Stimulated activated CD8-positive, alpha-beta memory T cell treated with anti-CD3 and anti-CD28 coated beads, Interleukin-7, amount 100 ng/mL, for 1 hour (primary cell): ENCODE measurements at regions not wholly inside any gene's neighbourhood (a gene's known extent, or its start where the extent isn't known, plus 50 kb on each side); places are given as distances from the start of the nearest gene placed in this dataset.

ENCODE experiments used
- DNase-seq, 2 donors: peaks; one replicate each; pipeline ENCODE4 v3.0.0-alpha.2; 2020; ENCODE audit warnings: low read depth in 2 of 2

DNA sequence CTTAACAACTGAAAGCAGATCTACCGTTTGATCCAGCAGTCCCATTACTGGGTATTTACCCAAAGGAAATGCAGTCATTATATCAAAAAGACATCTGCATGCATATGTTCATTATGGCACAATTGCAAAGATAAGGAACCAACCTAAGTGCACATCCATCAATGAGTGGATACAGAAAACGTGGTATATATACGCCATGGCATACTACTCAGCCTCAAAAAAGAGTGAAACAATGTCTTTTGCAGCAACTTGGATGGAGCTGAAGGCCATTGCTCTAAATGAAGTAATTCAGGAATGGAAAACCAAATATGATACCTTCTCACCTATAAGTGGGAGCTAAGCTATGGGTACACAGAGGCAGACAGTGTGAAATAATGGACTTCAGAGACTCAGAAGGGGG lies 169.3 kb downstream of the ZBTB18 start:
- DNase-seq, result no peak

DNA sequence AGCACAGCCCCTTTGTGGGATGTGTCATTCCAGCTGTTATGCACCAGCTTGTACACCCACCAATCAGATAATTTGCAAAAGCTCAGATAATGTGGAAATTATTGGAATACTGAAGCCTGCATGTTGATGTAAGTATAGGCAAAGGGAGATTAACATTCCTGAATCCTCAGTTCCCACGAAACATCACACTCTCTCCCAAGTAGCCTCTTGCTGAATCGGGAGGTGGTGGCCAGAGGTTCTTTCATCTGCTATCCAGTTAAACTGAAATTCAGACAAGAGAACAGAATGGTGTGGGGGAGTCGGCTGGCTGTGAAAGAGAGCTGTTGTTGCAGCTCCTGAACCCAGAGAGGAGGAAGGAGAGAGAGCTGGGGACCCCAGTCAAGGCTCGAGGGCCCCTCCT lies 170.9 kb downstream of the ZBTB18 start:
- no peak for DNase-seq

DNA sequence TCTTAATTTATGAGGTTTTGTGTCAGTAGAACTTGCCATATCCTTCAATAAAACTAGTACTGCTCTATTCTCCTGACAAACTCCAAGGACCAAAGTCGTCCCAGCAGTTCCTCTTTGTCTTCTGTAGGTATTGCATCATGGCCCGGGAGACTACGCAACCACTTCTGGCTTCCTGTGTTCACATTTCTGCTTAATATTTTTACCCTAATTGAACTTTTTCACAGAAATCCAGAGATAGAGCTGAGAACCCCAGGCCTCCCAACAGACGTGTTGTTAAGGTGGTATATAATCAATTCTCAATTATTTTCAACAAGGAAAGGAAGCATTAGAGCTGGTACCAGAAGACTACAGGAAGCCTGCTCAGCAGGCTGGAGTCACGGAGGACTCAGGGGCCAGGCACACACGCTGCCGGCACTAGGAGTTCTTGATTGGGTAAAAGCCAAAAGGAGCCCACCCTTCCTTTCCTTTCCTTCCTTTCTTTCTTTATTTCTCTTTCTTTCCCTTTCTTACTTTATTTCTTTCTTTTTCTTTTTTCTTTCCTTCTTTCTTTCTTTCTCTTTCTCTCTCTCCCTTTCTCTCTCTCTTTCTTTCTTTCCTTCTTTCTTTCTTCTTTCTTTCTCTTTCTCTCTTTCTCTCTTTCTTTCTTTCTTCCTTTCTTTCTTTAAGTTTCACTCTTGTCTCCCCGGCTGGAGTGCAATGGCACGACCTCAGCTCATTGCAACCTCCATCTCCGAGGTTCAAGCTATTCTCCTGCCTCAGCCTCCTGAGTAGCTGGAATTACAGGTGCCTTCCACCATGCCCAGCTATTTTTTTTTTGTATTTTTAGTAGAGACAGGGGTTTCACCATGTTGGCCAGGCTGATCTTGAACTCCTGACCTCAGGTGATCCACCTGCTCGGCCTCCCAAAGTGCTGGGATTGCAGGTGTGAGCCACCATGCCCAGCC lies 173.7 kb downstream of the ZBTB18 start:
- DNase-seq, result no peak

DNA sequence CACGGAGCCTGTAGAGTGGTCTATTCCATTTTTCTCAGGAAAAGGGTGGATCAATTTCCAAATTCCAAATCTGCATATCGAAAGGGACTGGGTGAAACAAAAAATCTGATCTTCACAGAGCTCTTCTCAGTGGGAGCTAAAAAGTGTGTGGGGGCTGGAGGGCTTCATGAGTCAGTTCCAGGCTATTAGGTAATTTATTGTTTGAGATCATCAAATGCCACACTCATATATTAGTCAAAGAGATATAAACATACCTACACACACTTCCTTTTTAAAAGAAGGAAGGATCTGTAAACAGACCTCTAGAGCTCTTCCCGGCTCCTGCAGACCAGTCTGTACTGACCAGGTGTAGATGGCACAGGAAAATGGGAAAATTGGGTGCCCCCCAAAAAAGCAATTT lies 175.4 kb downstream of the ZBTB18 start:
- DNase-seq, result no peak

DNA sequence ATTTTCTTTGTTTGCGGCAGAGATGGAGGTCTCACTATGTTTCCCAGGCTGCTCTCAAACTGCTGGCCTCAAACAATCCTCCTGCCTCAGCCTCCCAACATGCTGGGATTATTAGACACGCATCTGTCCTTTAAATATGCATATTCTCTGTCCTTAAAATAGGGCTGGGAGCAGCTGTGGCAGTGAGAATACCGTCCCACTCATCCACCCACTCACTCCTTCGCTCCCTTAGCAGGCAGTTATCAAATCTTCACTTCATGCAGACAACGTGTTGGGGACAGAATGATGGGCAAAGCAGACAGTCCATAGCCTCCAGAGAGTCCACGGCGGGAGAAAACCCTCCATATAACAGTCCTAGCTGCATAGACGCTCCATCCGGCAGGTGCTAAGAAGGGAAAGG lies 179.4 kb downstream of the ZBTB18 start:
- DNase-seq, result no peak

DNA sequence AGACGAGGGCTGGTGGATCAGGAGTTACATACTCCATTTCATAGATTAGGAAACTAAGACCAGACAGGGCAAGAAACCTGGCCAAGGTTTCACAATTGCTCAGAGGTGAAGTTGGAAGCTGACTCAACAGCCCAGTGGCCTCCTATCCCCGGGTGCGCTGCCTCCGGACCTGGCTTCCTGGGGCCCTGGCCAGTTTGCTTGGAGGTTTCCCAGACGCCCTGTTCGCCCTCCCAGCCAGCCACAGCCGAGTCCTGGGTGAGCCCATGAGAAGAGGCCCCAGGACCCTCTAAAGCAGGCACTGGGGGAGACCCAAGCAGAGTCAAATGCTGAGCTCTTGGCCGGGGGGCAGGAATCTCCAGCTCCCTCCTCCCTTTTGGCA lies 180.1 kb downstream of the ZBTB18 start:
- DNase-seq, result no peak

DNA sequence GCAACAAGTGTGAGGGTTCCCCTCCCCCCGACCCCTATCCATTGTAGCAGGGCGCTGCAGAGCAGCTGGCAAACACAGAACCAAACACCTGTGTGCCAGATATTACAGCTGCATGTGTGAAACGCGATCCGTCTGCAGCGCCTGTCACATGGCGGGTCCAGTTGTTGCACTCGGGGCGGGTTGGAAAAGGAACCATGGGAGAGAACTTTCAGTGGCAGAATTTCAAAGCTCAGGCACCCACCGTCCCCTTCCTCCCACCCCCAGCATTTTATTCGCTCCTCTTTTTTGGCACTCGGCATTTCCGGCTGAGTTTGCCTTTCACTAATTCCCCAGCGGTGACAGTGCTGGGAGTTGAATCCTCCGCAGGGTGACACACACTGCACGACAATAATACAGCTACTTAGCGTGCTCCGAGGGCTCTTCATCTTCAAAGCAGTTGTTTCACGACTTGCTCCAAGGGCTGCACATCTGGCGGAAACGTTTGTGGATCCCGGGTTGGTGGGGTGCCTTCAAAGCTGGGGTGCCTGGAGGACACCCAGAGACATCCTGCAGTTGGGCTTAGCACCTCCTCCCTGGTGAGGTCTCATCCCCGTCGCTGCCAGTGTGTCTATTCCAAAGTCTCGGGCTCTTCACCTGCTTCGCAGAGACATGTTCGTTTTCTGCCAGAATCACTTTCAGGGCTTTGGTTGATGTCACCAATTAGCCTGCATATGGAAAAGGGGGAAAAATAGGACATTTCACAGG lies 180.7 kb downstream of the ZBTB18 start:
- no peak for DNase-seq

DNA sequence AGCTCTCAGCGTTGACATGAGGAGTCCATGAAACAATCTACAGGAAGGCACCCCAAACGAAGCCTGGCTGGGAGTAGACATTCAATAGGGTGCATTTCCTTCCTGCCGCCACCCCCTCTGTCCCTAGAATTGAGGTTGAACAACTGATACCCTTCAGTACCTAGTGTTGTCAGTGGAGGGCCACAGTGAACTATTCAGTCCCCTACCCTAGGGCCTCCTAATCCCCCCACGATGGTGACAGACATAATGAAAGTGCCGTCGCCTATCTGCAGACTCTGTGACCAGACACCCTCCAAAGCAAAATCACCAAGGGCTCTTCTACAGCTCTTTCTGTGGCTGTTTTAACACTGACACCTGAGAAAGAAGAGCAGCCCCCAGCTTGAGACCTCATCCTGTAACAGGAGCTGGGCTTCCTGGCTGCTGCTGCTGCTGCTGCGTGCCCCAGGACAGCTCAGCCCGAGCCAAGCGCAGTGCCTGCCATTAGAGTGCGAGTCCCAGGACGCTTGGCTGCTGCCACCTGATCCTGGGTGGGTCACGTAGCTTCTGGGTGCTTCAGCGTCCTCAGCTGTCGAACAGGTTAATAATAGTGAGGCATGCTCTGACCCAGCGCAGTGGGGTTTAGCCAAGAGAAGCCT lies 183.0 kb downstream of the ZBTB18 start:
- DNase-seq, result no peak

DNA sequence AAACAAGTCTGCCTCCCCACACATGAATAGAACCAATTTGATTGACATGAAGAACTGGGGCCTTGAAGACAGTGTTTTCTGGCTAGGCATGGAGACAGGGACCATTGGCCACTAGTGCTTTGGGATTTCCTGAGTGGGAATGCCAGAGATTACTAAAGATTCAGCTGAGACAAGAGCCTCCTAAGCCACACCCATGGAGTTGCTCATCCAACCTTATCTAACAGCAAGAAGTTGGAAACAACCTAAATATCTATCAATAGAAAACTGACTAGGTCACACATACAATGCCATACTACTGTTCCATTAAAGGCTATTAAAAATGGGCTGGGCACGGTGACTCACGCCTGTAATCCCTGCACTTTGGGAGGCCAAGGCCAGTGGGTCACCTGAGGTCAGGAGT lies 184.1 kb downstream of the ZBTB18 start:
- DNase-seq, result no peak

DNA sequence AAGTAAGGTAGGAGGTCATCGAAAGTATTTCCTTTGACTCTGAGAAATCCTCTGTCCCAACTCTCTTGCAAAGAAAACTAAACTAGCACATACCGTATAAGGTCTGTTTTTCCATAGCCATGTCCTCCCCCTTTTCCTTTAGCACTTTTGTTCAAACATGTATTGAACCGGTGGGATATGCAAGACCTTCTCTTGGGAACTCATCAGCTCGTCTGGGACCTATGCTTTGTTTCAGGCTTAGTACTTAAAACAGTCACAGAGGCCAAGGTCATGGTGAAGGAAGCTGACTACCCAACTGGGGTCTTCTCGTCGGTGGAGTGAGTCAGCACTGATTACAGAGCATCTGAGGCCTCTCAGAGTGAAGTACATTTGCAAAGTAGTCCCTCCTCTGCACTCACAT lies 185.0 kb downstream of the ZBTB18 start:
- DNase-seq, result no peak

DNA sequence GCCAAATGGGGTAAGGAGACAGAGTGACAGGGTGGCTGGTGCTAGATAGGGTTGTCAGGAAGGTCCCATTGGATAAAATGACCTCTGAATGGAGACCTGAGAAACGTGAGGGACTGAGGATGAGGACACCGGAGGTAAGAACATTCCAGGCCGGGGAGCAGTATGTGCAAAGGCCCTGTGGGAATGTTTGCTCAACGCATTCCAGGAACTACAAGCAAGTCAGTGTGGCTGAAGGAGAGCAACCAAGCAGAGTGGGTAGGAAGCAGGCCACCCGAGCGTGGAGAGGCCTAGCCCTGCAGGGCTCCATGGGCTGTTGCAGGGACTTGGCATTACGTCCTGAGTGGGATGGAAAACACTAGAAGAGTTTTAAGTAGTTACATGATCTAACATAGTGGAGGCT lies 185.6 kb downstream of the ZBTB18 start:
- no peak for DNase-seq

DNA sequence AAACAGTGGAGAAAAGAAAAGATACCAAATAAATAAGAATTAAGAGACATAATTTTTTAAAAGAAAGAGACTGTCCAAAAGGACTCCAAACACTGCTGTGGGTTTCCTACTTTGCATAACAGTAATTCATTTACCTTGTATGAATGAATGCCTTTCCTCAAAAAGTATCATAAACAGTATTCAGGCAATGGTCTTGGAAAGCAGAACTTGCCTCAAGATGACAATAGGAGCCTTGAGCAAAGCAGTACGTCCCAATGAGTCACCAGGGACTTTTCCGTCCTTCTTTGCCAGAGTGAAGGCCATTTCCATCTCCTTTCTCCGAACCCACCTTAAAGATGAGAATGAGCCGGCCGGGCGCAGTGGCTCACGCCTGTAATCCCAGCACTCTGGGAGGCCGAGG lies 186.4 kb downstream of the ZBTB18 start:
- DNase-seq, result no peak

DNA sequence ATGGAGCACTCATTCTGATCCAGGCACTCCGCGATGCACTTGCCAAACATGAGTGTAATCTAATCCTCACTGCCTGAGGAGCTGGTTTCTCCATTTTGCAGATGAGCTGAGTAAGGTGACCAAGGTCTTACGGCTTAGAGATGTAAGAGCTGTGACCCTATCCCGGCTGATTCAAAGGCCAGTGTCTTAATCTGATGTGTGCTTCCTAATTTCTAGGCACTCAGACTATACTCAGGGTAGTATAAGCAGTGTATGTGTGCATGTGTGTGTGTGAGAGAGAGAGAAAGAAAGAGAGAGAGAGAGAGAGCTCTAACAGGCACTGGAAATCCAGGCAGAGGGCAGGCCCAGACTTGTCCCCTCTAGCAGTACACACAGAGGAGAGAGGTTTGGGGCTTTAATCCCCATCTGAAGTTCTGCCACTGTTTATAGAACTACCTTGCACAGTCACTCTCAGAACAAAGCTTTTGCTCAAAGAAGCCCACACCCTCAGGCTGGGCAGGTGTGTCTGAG lies 188.2 kb downstream of the ZBTB18 start:
- DNase-seq, result no peak

DNA sequence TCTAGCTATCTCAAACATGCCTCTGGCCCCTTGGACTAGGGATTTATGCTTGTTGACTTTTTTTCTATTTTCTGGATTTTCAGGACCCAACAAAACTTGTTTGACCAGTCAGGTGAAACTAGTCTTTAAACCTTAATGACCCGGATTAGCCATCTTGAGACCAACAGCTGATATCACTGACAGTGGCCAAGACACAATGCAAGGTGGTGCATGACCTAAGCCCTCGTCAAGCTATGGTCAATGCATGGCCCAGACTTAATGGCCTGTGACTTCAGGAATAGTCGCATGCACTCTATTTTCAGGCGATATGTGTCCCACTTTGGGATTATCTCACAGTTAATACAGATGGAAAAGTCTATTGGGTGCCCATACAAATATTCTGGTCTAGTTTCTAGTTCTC lies 190.4 kb downstream of the ZBTB18 start:
- DNase-seq, result no peak

DNA sequence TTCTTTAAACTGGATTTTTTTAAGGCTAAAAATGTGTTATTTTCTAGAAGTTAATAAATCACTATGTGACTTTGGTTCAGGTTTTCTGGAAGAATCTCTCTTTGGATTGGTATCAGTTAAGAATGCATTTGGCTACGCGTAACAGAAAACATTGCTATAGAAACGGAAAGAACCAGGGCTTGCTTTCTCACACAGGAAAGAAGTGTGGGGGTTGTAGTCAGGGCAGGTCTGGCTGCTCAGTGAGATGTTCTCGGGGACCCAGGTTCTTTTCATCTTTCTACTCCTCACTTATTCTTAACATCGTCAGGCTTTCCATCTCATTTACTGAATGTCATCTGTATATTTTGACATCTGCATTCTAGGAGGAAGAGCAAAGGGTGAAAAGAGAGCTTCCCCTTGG lies 191.4 kb downstream of the ZBTB18 start:
- DNase-seq, result no peak

DNA sequence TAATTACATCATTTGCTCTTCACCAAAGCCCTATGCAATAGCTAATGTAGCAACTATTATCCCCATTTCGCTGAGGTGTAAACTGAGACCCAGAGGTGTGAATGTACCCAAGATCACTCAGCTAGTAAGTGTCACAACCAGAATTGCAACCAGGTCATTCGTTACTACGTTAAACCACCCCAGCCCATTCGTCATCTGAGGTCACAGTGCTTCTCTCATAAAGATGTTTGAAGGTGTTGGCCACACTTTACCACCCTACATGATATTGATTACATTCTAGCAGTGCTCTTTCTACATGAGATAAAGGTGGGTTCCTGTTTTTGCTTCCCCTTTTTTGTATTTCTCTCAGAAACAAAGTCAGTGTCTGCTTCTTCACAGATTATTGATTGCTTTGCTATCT lies 195.3 kb downstream of the ZBTB18 start:
- DNase-seq, result no peak

DNA sequence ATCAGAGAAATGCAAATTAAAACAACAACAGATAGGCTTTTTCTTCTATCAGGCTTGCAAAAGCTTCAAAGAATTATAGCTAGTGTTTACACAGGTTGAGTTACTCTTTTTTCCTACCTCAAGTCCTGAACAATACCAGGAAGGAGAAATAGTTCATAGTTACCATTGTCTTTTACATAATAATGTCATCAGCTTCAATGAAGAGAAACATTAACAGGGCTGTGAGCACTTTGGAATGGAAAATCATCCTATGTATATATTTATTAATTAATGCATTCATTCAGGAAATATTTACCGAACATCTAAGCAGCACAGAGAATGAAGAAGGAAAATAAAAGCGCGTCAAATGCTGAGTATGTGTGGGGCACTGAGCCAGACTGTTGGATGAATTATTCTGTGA lies 197.3 kb downstream of the ZBTB18 start:
- DNase-seq, result no peak

DNA sequence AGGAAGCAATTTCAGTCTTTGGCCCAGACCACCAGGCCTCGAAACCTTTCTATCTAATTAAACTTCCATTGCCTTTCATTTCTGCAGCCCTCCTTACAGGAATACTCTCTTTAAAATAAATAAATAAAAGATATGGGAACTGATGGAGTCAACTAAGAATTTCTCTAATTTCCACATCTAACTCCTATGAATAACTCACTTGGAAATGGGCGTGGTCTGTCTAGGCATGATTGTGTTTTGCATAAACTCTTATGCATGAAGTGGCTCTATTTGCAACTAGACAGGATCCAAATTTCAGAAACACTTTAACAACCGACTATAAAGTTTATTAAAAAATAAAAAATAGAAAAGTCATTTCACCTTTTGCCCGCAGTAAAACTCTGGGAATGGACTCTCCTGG lies 199.5 kb downstream of the ADSS2 start:
- no peak for DNase-seq

DNA sequence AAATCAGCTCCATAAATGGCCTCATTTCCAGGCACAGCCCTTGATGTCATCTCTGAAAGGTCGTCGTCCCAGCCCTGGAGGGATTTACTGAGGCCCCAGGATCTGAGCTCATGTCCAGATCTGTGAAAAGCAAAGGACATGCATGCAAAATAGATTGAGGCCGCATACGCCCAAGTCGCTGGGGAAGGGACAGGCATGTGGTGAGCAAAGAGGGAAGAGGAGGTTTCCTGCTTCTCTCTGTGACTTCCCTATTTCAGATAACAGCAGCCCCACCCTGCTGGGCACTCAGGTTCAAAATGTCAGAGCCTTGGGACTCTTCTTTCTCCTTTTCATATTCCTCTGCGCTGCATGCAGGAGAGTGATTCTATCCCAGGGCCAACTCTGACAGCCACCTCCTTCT lies 197.2 kb downstream of the ADSS2 start:
- no peak for DNase-seq

DNA sequence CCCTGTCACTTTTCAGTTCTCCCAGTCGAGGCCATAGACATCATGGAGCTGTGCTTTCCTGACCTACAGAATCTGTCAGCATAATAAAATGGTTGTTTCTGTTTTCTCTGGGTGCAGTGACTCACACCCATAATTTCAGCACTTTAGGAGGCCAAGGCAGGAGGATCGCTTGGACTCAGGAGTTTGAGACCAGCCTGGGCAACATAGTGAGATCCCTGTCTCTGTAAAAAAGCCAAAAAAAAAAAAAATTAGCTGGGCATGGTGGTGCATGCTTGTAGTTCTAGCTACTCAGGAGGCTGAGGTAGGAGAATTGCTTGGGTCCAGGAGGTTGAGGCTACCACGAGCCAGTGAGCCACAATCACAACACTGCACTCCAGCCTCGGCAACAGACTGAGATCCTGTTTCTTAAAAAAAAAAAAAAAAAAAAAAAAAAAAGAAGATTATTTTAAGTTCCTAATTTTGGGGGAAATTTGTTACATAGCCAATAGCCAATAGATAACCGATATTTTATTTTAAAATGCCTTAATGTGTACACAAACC lies 196.2 kb downstream of the ADSS2 start:
- no peak for DNase-seq

DNA sequence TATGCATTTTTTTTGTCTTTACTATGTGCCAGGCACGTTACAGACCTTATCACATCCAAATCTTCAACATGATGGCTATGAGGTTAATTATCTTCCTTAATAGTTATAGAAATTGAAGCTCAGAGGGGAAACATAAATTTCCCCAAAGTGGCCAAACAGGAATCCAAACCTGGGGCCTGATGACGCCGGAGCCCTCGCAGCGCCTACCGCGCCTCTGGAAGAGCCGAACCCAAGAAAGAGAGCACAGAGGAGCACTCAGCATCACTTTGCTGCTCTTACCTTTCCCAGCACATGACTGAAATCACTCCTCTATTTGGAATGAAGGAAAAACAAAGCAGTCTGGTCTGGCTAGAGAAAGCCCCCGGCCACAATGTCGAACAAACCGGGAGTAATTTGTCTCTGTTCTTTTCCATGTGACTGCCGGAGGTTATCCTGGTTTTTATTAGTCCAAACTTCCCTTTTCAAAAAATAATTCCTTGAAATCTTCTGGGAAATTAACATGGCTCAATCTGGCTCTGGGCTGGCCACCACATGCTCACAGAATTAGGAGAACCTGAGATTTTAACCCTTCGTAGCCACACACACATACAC lies 195.5 kb downstream of the ADSS2 start:
- DNase-seq, result no peak

DNA sequence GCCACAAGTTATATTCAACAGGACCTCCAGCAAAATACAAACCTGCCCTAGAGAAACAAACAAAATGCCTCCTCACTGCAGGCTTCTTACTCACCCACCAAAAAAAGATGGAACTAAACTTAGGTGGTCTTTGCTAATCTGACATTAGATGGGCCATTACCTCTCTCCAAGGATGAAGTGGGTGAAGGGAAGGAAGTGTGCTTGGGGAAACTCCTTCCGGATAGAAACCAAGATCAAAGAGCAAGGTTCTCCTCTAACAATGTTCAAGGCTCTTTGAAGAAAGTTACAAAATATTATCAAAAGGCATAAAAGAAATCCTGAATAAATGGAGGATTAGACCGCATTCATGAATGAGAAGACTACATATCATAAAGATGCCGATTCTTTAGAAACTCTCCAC lies 187.5 kb downstream of the ADSS2 start:
- DNase-seq, result no peak
